Kidney epithelial cell (primary cell): ENCODE measurements at regions not wholly inside any gene's neighbourhood (a gene's known extent, or its start where the extent isn't known, plus 50 kb on each side); places are given as distances from the start of the nearest gene placed in this dataset.

Experiments
- DNase-seq: peaks from one replicate; pipeline ENCODE4 v3.0.0-alpha.2; 2010; ENCODE audit warnings: low read depth
- H3K27me3 ChIP-seq: 2 replicates; pipeline ENCODE4 v1.6.0; 2011; ENCODE audit warnings: low read length; ENCODE audit not compliant: control insufficient read depth, insufficient read depth
- H3K36me3 ChIP-seq: 2 replicates; pipeline ENCODE4 v1.5.1; 2011; ENCODE audit warnings: low read length; ENCODE audit not compliant: control insufficient read depth, insufficient read depth
- H3K4me3 ChIP-seq: 2 replicates; pipeline ENCODE4 v1.5.1; 2011; ENCODE audit warnings: low read depth, mild to moderate bottlenecking, control low read depth, low read length
- CTCF ChIP-seq: IDR thresholded peaks from 2 replicates; pipeline ENCODE4 v1.5.1; 2011; ENCODE audit warnings: mild to moderate bottlenecking, moderate library complexity, low read length, control low read depth, inconsistent platforms; ENCODE audit not compliant: insufficient read depth, poor library complexity, severe bottlenecking

GRCh38 chr1:82317671-82318070 lies 516.9 kb downstream of the ADGRL2 start:
- DNase-seq: peak; percentile 28
- Histone ChIP-seq H3K27me3 (no peaks in the 10 kb centered on the region), H3K36me3 (no peaks in the 10 kb centered on the region), H3K4me3 (no peak overlapping the region)
- no peak for TF ChIP-seq CTCF

- Histone ChIP-seq H3K4me3 (no peak overlapping the region), H3K27me3 (no peaks in the 10 kb centered on the region), H3K36me3 (no peaks in the 10 kb centered on the region)
- no peak for DNase-seq
- TF ChIP-seq CTCF: no peak
These were observed 498.9 kb downstream of the ADGRL2 start for GRCh38 chr1:82299656-82300055.

- no peak for TF ChIP-seq CTCF
- Histone ChIP-seq H3K36me3 (no peaks in the 10 kb centered on the region), H3K27me3 (no peaks in the 10 kb centered on the region), H3K4me3 (no peak overlapping the region)
- no peak for DNase-seq
These were observed 498.3 kb downstream of the ADGRL2 start for GRCh38 chr1:82299056-82299455.

- Histone ChIP-seq H3K27me3 (no peaks in the 10 kb centered on the region), H3K36me3 (no peaks in the 10 kb centered on the region), H3K4me3 (no peak overlapping the region)
- no peak for DNase-seq
- no peak for TF ChIP-seq CTCF
These were observed 496.6 kb downstream of the ADGRL2 start for GRCh38 chr1:82297139-82297896.

GRCh38 chr1:82287556-82287955 lies 486.8 kb downstream of the ADGRL2 start:
- H3K27me3 ChIP-seq: no peaks in the 10 kb centered on the region
- no peak for DNase-seq
- H3K36me3 ChIP-seq: no peaks in the 10 kb centered on the region
- TF ChIP-seq CTCF: no peak
- H3K4me3 ChIP-seq: no peak overlapping the region

GRCh38 chr1:82284213-82284612 lies 483.5 kb downstream of the ADGRL2 start:
- no peak overlapping the region for H3K4me3 ChIP-seq
- no peaks in the 10 kb centered on the region for H3K36me3 ChIP-seq
- no peaks in the 10 kb centered on the region for H3K27me3 ChIP-seq
- TF ChIP-seq CTCF: no peak
- no peak for DNase-seq
